Superior temporal gyrus (tissue), 1 donor: ENCODE measurements at regions not wholly inside any gene's neighbourhood (a gene's known extent, or its start where the extent isn't known, plus 50 kb on each side); places are given as distances from the start of the nearest gene placed in this dataset.
A peak's percentile ranks its signal among the peaks of the same experiment; 100 is the strongest.
"Not testable (repeated sequence)": the region's sequence is repeated elsewhere in the genome, so short reads cannot be mapped to it uniquely, and the experiment has no call there.

Experiments
- DNase-seq: peaks from one replicate; pipeline ENCODE4 v3.0.0-alpha.2; 2016; ENCODE audit errors: extremely low spot score

- DNase-seq: peak; percentile 56
Observed at GRCh38 chr6:139728876-139729427, 354.5 kb upstream of the CITED2 start.

GRCh38 chr6:139726272-139726671, 351.8 kb upstream of the CITED2 start:
- DNase-seq: not testable (repeated sequence)

GRCh38 chr6:139722530-139722929, 348.1 kb upstream of the CITED2 start:
- no peak for DNase-seq

- no peak for DNase-seq
Observed at GRCh38 chr6:139721954-139722353, 347.5 kb upstream of the CITED2 start.

- DNase-seq: no peak
Observed at GRCh38 chr6:139713900-139714506, 339.6 kb upstream of the CITED2 start.

GRCh38 chr6:139713424-139713823, 339.0 kb upstream of the CITED2 start:
- DNase-seq: no peak

GRCh38 chr6:139712830-139713229, 338.4 kb upstream of the CITED2 start:
- DNase-seq: no peak

- DNase-seq: no peak
Observed at GRCh38 chr6:139711804-139712585, 337.5 kb upstream of the CITED2 start.

GRCh38 chr6:139710556-139710955, 336.1 kb upstream of the CITED2 start:
- DNase-seq: no peak

GRCh38 chr6:139708337-139709199, 334.1 kb upstream of the CITED2 start:
- DNase-seq: no peak

GRCh38 chr6:139706912-139707311, 332.5 kb upstream of the CITED2 start:
- DNase-seq: no peak

- no peak for DNase-seq
Observed at GRCh38 chr6:139705284-139705683, 330.8 kb upstream of the CITED2 start.

GRCh38 chr6:139703780-139704179, 329.3 kb upstream of the CITED2 start:
- DNase-seq: no peak

GRCh38 chr6:139702706-139703105, 328.3 kb upstream of the CITED2 start:
- no peak for DNase-seq

- DNase-seq: no peak
Observed at GRCh38 chr6:139701695-139702094, 327.2 kb upstream of the CITED2 start.

- DNase-seq: no peak
Observed at GRCh38 chr6:139701003-139701402, 326.6 kb upstream of the CITED2 start.

GRCh38 chr6:139699911-139700310, 325.5 kb upstream of the CITED2 start:
- DNase-seq: no peak

GRCh38 chr6:139699335-139699734, 324.9 kb upstream of the CITED2 start:
- no peak for DNase-seq

- DNase-seq: no peak
Observed at GRCh38 chr6:139698526-139699176, 324.2 kb upstream of the CITED2 start.

- not testable (repeated sequence) for DNase-seq
Observed at GRCh38 chr6:139697856-139698255, 323.4 kb upstream of the CITED2 start.

- DNase-seq: not testable (repeated sequence)
Observed at GRCh38 chr6:139696991-139697390, 322.5 kb upstream of the CITED2 start.

GRCh38 chr6:139695361-139695760, 320.9 kb upstream of the CITED2 start:
- no peak for DNase-seq
